Aorta (tissue), 5 donors: ENCODE measurements at regions not wholly inside any gene's neighbourhood (a gene's known extent, or its start where the extent isn't known, plus 50 kb on each side); places are given as distances from the start of the nearest gene placed in this dataset.
"Not testable (repeated sequence)": the region's sequence is repeated elsewhere in the genome, so short reads cannot be mapped to it uniquely, and the experiment has no call there.

Source experiments
- ATAC-seq: fragments of 200-7000 bp; cut with Tn5 transposase; one replicate; pipeline ENCODE4 v1.9.1; 2022; ENCODE audit warnings: moderate library complexity; ENCODE audit not compliant: low FRiP score
- DNase-seq, 2 donors: peaks; one replicate each; pipeline ENCODE4 v3.0.0-alpha.2; 2020
- H3K27ac ChIP-seq, 2 donors: one replicate each; pipeline ENCODE4 v1.5.1; 2013; ENCODE audit warnings: low read length in 2 of 2, mild to moderate bottlenecking in 2 of 2, moderate library complexity in 2 of 2, control low read depth in 1 of 2, inconsistent platforms in 1 of 2, low read depth in 1 of 2
- H3K27me3 ChIP-seq, 2 donors: one replicate each; pipeline ENCODE4 v1.6.1; 2013; ENCODE audit warnings: control low read depth in 1 of 2, low read length in 1 of 2, mild to moderate bottlenecking in 1 of 2, moderate library complexity in 1 of 2; ENCODE audit not compliant: insufficient read depth in 2 of 2, control insufficient read depth in 1 of 2
- H3K36me3 ChIP-seq, 2 donors: one replicate each; pipeline ENCODE4 v1.6.1; 2013; ENCODE audit warnings: control low read depth in 1 of 2, low read length in 1 of 2, mild to moderate bottlenecking in 1 of 2; ENCODE audit not compliant: insufficient read depth in 2 of 2, control insufficient read depth in 1 of 2
- H3K4me1 ChIP-seq, 2 donors: one replicate each; pipeline ENCODE4 v1.6.1; 2013; ENCODE audit warnings: low read length in 2 of 2, control low read depth in 1 of 2, mild to moderate bottlenecking in 1 of 2, moderate library complexity in 1 of 2; ENCODE audit not compliant: insufficient read depth in 2 of 2, control insufficient read depth in 1 of 2
- H3K4me3 ChIP-seq, 2 donors: one replicate each; pipeline ENCODE4 v1.5.1; 2013; ENCODE audit warnings: low read length in 2 of 2, control low read depth in 1 of 2, mild to moderate bottlenecking in 1 of 2
- H3K9me3 ChIP-seq: one replicate; pipeline ENCODE4 v1.6.1; 2013; ENCODE audit warnings: mild to moderate bottlenecking, low read length; ENCODE audit not compliant: control insufficient read depth
- WGBS, 2 donors: extraction: QIAGEN DNeasy Blood & Tissue Kit; methylation state at CpG; one replicate each; pipeline ENCODE4 v1.1.7; 2013; 5-methylcytosine and 5-hydroxymethylcytosine counted together
- intact Hi-C, 2 donors: fragments of 100-400 bp; cut with DNase I; formaldehyde crosslinking; loops; one replicate each; pipeline versions ENCODE4 v1.14.2 to v1.15.0; 2022
- donor health status: healthy with polysubstance abuse.
- donor health status: Bipolar disorder and iron deficiency.
- donor health status: DM: no; HTN: no; CAD: no.
- donor health status: DM: no; HTN: no; CAD: no.
- donor health status: DM: yes; HTN: yes; CAD: no.

GRCh38 chr6:121556149-121556548, 120.7 kb downstream of the GJA1 start:
- 98 to 100% methylated on average over 3 of the region's 3 CpGs for WGBS, 2 donors
- H3K27me3 ChIP-seq, H3K9me3 ChIP-seq, H3K27ac ChIP-seq, DNase-seq, ATAC-seq, H3K4me3 ChIP-seq, H3K4me1 ChIP-seq, H3K36me3 ChIP-seq, intact Hi-C loops: not testable (repeated sequence)

GRCh38 chr6:121557146-121557940, 121.9 kb downstream of the GJA1 start:
- intact Hi-C loops, result no loop called here
- 96 to 97% methylated on average over 2 of the region's 2 CpGs for WGBS, 2 donors
- H3K36me3 ChIP-seq, result no peaks in the 10 kb centered on the region

GRCh38 chr6:121559611-121560269, 124.3 kb downstream of the GJA1 start:
- ATAC-seq, result no peak
- H3K9me3 ChIP-seq, result peaks cover 3% of the 10 kb centered on the region
- H3K36me3 ChIP-seq, result no peaks in the 10 kb centered on the region
- 83 to 87% methylated on average over 3 of the region's 3 CpGs for WGBS, 2 donors
- DNase-seq, result no peak
- no peaks in the 10 kb centered on the region for H3K4me1 ChIP-seq
- no peaks in the 10 kb centered on the region for H3K27me3 ChIP-seq
- H3K4me3 ChIP-seq, result no peak overlapping the region
- H3K27ac ChIP-seq, result no peak overlapping the region
- intact Hi-C loops, result no loop called here

More at GRCh38 chr6:121557146-121557940, 121.9 kb downstream of the GJA1 start:
- Histone ChIP-seq H3K4me3 (no peak overlapping the region), H3K27ac (no peak overlapping the region), H3K9me3 (no peaks in the 10 kb centered on the region), H3K4me1 (no peaks in the 10 kb centered on the region), H3K27me3 (no peaks in the 10 kb centered on the region)
- no peak for DNase-seq
- ATAC-seq, result no peak

GRCh38 chr6:121560476-121560875, 125.0 kb downstream of the GJA1 start:
- Histone ChIP-seq H3K36me3 (no peaks in the 10 kb centered on the region), H3K27me3 (no peaks in the 10 kb centered on the region), H3K9me3 (peaks cover 3% of the 10 kb centered on the region), H3K27ac (no peak overlapping the region), H3K4me1 (no peaks in the 10 kb centered on the region), H3K4me3 (no peak overlapping the region)
- intact Hi-C loops, result no loop called here
- DNase-seq, result no peak
- no peak for ATAC-seq

- Histone ChIP-seq H3K4me1 (no peaks in the 10 kb centered on the region), H3K4me3 (no peak overlapping the region), H3K9me3 (peaks cover 3% of the 10 kb centered on the region), H3K36me3 (no peaks in the 10 kb centered on the region), H3K27ac (no peak overlapping the region), H3K27me3 (no peaks in the 10 kb centered on the region)
- intact Hi-C loops, result no loop called here
- DNase-seq (no peak), ATAC-seq (no peak)
- 86 to 90% methylated on average over 1 of the region's 1 CpG for WGBS, 2 donors
Measured at GRCh38 chr6:121563286-121563685, 127.8 kb downstream of the GJA1 start.

GRCh38 chr6:121564529-121564928, 129.1 kb downstream of the GJA1 start:
- 96% methylated on average over 5 of the region's 5 CpGs for WGBS, 2 donors
- H3K4me3 ChIP-seq, H3K27me3 ChIP-seq, H3K27ac ChIP-seq, intact Hi-C loops, H3K9me3 ChIP-seq, H3K4me1 ChIP-seq, ATAC-seq, H3K36me3 ChIP-seq, DNase-seq: not testable (repeated sequence)

GRCh38 chr6:121571455-121571854, 136.0 kb downstream of the GJA1 start:
- no peak for ATAC-seq
- 96 to 97% methylated on average over 1 of the region's 1 CpG for WGBS, 2 donors
- no peaks in the 10 kb centered on the region for H3K27me3 ChIP-seq

GRCh38 chr6:121573481-121573880, 138.0 kb downstream of the GJA1 start:
- intact Hi-C loops, result no loop called here
- H3K27ac ChIP-seq, result peak overlapping the region in 1 of 2 donors; percentile 43
- peak; percentile 68 for ATAC-seq
- no peak for DNase-seq
- no peaks in the 10 kb centered on the region for H3K36me3 ChIP-seq
- no peak overlapping the region for H3K4me3 ChIP-seq
- H3K9me3 ChIP-seq, result no peaks in the 10 kb centered on the region
- no peaks in the 10 kb centered on the region for H3K27me3 ChIP-seq
- no peaks in the 10 kb centered on the region for H3K4me1 ChIP-seq

More at GRCh38 chr6:121571455-121571854, 136.0 kb downstream of the GJA1 start:
- H3K4me3 ChIP-seq, result no peak overlapping the region
- DNase-seq, result no peak
- intact Hi-C loops, result no loop called here
- H3K4me1 ChIP-seq, result no peaks in the 10 kb centered on the region
- no peaks in the 10 kb centered on the region for H3K9me3 ChIP-seq
- H3K36me3 ChIP-seq, result no peaks in the 10 kb centered on the region
- no peak overlapping the region for H3K27ac ChIP-seq

- DNase-seq (no peak), ATAC-seq (no peak)
- no peaks in the 10 kb centered on the region for H3K27me3 ChIP-seq
- intact Hi-C loops, result no loop called here
- H3K4me1 ChIP-seq, result peaks cover 0 to 5% of the 10 kb centered on the region in 2 donors
- H3K36me3 ChIP-seq, result no peaks in the 10 kb centered on the region
- H3K4me3 ChIP-seq, result no peak overlapping the region
- H3K27ac ChIP-seq, result no peak overlapping the region
- no peaks in the 10 kb centered on the region for H3K9me3 ChIP-seq
Measured at GRCh38 chr6:121578216-121578615, 142.8 kb downstream of the GJA1 start.
